Adrenal gland (tissue), 9 donors: ENCODE measurements at regions not wholly inside any gene's neighbourhood (a gene's known extent, or its start where the extent isn't known, plus 50 kb on each side); places are given as distances from the start of the nearest gene placed in this dataset.
"Not testable (repeated sequence)": the region's sequence is repeated elsewhere in the genome, so short reads cannot be mapped to it uniquely, and the experiment has no call there.

Source experiments
- DNase-seq, 7 donors: peaks; one replicate each; pipeline ENCODE4 v3.0.0-alpha.2; 2019 to 2020
- H3K27ac ChIP-seq, 5 donors: fragments of 200-600 bp; sonication (generic) in 4 of 5; 1 replicate in 3 of 5; 2 replicates in 2 of 5; pipeline versions ENCODE4 v1.5.1 to v1.8.0; 2016 to 2020; ENCODE audit warnings: mild to moderate bottlenecking in 1 of 5
- H3K27me3 ChIP-seq: fragments of 200-600 bp; 2 replicates; pipeline ENCODE4 v1.8.0; 2021
- H3K36me3 ChIP-seq, 2 donors: fragments of 200-600 bp; replicated peaks in 1 of 2; 1 replicate in 1 of 2; 2 replicates in 1 of 2; pipeline versions ENCODE4 v1.5.1 to v1.8.0; 2018 to 2022
- H3K4me1 ChIP-seq, 2 donors: fragments of 200-600 bp; replicated peaks in 1 of 2; 1 replicate in 1 of 2; 2 replicates in 1 of 2; pipeline versions ENCODE4 v1.5.1 to v1.8.0; 2018 to 2021
- H3K4me3 ChIP-seq, 4 donors: fragments of 200-600 bp; sonication (generic) in 3 of 4; one replicate each; pipeline ENCODE4 v1.5.1; 2016 to 2018
- H3K9me3 ChIP-seq, 3 donors: fragments of 200-600 bp; sonication (generic) in 1 of 3; replicated peaks in 1 of 3; 1 replicate in 2 of 3; 2 replicates in 1 of 3; pipeline versions ENCODE4 v1.5.1 to v1.8.0; 2016 to 2021
- CTCF ChIP-seq, 6 experiments: fragments of 450-650 bp in 4 of 6; fragments of 200-600 bp in 2 of 6; sonication (generic) in 1 of 6; IDR thresholded peaks; 1 replicate in 5 of 6; 2 replicates in 1 of 6; pipeline versions ENCODE4 v1.5.1 to v1.8.0; 2016 to 2021; ENCODE audit warnings: antibody characterized with exemption in 6 of 6, mild to moderate bottlenecking in 2 of 6, moderate library complexity in 1 of 6
- POLR2A ChIP-seq, 2 donors: fragments of 450-650 bp; IDR thresholded peaks; one replicate each; pipeline ENCODE4 v1.6.1; 2017; ENCODE audit warnings: antibody characterized with exemption in 2 of 2, mild to moderate bottlenecking in 2 of 2, moderate library complexity in 1 of 2
- WGBS, 4 donors: extraction: QIAGEN DNeasy Blood & Tissue Kit in 2 of 4; methylation state at CpG; one replicate each; pipeline versions ENCODE4 v1.1.5 to v1.1.7; 2013 to 2017; 5-methylcytosine and 5-hydroxymethylcytosine counted together
- intact Hi-C, 2 donors: fragments of 100-400 bp; cut with DNase I; formaldehyde crosslinking; loops; one replicate each; pipeline versions ENCODE4 v1.14.1 to v1.15.0; 2022 to 2023
- donor health status: healthy with polysubstance abuse.
- donor health status: Bipolar disorder and iron deficiency.
- donor health status: DM: yes; HTN: yes; CAD: no.
- donor health status: DM: no; HTN: no; CAD: no.
- donor health status: DM: no; HTN: no; CAD: no.

DNA sequence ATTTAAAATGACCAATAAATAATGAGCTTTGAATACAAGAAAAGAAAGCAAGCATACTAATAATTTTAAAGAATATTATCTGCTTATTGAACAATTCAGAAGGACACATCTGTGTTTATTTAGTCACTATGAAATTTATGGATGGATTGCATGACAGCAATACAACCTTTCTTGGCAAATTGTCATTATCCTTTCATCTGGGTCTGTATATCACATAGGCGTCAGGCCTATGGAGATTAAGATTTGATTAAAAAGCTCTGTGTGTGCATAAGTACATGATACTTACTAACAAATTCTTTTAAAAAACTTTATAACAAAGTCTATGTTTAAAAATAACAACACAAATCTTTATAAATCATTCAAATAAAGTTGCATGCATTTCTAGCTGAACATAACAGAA lies 1394.4 kb downstream of the KHDRBS2 start:
- Histone ChIP-seq H3K27ac (no peak overlapping the region), H3K36me3 (no peaks in the 10 kb centered on the region), H3K4me3 (no peak overlapping the region), H3K27me3 (no peaks in the 10 kb centered on the region), H3K4me1 (no peaks in the 10 kb centered on the region), H3K9me3 (no peaks in the 10 kb centered on the region)
- intact Hi-C loops = no loop called here
- DNase-seq = no peak
- TF ChIP-seq POLR2A (IDR thresholded peaks at IDR 0.05) (no peak), CTCF (IDR thresholded peaks at IDR 0.05) (no peak)
- WGBS, 4 donors = 40 to 50% (median 44%) methylated on average over 1 of the region's 1 CpG

- DNase-seq, H3K27me3 ChIP-seq, H3K4me3 ChIP-seq, H3K9me3 ChIP-seq, intact Hi-C loops, H3K27ac ChIP-seq, H3K36me3 ChIP-seq, H3K4me1 ChIP-seq: not testable (repeated sequence)
- 21 to 38% (median 28%) methylated on average over 3 of the region's 3 CpGs for WGBS, 4 donors
Measured at GRCh38 chr6:60877396-60877795, 1408.6 kb downstream of the KHDRBS2 start.

DNA sequence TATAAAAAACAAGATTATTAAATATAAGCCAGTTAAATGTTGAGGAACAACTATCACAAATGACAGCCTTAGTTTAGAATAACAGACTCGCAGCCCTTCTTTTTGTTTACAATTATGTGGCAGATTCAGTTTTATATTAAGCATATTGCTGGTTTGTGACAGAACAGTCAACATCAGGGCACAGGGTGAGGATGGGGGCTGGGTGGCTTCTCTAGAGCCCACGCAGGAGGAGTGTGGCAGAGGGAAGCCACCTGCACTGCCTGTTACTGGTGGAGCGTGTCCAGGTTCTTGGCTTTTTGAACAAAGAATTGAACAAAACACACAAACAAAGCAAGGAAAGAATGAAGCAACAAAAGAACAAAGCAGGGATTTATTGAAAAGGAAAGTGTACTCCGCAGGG lies 1415.2 kb downstream of the KHDRBS2 start:
- H3K27ac ChIP-seq, H3K9me3 ChIP-seq, intact Hi-C loops, H3K4me3 ChIP-seq, H3K27me3 ChIP-seq, DNase-seq, H3K4me1 ChIP-seq, H3K36me3 ChIP-seq: not testable (repeated sequence)
- whole genome bisulfite sequencing, 4 donors = 68 to 81% (median 78%) methylated on average over 4 of the region's 4 CpGs

DNA sequence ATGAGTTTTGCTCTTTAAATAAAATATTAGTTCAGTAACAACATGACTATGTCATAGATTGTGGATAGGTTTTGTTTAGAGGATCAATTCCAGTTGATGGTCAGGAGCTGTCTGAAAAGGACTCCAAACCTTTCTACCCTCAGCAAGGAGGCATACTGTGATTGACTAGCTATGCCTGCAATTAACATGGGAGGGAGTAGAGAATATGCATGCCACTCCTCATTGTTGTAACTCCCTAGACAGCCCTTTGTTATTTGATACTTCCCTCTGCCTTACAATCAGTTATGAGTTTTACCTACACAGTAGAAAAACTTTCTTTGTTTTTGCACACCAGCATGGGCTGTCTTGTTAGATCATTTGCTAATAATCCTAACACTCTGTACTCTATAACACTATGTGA lies 1418.5 kb downstream of the KHDRBS2 start:
- no peaks in the 10 kb centered on the region for H3K4me1 ChIP-seq
- H3K9me3 ChIP-seq = no peaks in the 10 kb centered on the region
- TF ChIP-seq POLR2A (IDR thresholded peaks at IDR 0.05) = no peak
- no peak for TF ChIP-seq CTCF (IDR thresholded peaks at IDR 0.05)
- H3K27me3 ChIP-seq = no peaks in the 10 kb centered on the region
- no peak overlapping the region for H3K4me3 ChIP-seq
- DNase-seq = no peak
- no peaks in the 10 kb centered on the region for H3K36me3 ChIP-seq
- H3K27ac ChIP-seq = no peak overlapping the region
- intact Hi-C loops = no loop called here

DNA sequence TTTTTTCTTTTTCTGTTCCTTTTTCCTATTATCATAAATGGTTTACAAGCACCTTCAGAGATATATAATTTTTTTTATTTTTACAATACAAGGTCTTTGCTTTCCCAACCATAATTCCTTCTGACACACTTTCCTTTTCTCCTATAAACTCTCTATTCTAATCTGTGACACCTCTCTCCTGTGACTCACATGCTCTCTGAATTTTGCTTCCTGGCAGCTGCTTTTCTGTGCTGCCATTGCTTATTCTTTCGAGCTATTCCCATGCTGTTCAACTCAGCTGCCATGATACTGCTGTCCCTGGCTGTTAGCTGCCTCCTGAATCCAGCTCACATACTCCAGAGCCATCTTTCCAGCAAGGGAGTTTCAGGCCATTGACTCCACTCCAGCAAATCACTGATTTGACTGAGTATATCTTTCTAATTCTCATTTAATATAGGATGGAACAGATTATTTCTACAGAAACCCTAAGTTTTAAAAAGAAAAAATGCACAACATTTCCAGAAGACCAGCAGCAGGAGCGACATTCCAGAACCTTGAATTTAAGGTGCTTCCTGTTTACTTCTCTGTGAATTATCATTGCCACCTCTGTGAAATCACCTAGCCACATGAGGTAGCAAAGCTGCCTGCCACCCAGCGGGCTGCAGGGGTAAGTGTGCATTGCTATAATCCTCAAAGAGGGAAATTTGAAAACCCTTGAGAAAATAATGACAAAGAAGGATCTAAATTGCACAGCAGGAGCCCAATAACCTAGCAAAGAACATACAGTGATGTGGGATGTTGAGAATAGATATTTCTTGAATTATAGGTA lies 1442.6 kb downstream of the KHDRBS2 start:
- H3K4me3 ChIP-seq, H3K36me3 ChIP-seq, H3K9me3 ChIP-seq, H3K27me3 ChIP-seq, H3K4me1 ChIP-seq, intact Hi-C loops, H3K27ac ChIP-seq: not testable (repeated sequence)
- 16 to 52% (median 26%) methylated on average over 3 of the region's 3 CpGs for WGBS, 4 donors
- peak in 2 of 6 experiments; percentile 6 to 25 for TF ChIP-seq CTCF (IDR thresholded peaks at IDR 0.05)
- DNase-seq = peak in 4 of 7 donors; percentile 11 to 46 (median 32)

DNA sequence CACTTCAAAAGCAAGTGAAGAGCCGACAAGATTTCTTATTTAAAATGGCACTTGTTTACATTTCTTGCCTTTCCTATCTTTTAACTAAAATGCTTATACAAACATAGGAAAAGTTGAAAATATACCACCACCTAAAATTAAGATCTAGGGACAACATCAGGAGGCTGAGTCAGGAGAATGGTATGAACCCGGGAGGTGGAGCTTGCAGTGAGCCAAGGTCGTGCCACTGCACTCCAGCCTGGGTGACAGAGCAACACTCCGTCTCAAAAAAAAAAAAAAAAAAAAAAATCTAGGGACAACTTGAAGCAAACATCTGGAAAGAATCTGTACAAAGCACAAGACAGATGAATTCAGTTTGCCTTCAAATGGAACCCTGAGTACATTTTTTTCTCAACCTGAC lies 1455.3 kb downstream of the KHDRBS2 start:
- H3K4me1 ChIP-seq, H3K4me3 ChIP-seq, H3K36me3 ChIP-seq, H3K27ac ChIP-seq, H3K27me3 ChIP-seq, H3K9me3 ChIP-seq, intact Hi-C loops: not testable (repeated sequence)
- peak; percentile 16 to 71 (median 65) for DNase-seq
- WGBS, 4 donors = 26 to 53% (median 43%) methylated on average over 4 of the region's 4 CpGs

- H3K4me3 ChIP-seq, H3K4me1 ChIP-seq, H3K27ac ChIP-seq, H3K9me3 ChIP-seq, intact Hi-C loops, H3K36me3 ChIP-seq, H3K27me3 ChIP-seq, DNase-seq: not testable (repeated sequence)
Measured at GRCh38 chr6:60822597-60822996, 1463.4 kb downstream of the KHDRBS2 start.

GRCh38 chr6:60818072-60818471 lies 1468.0 kb downstream of the KHDRBS2 start:
- H3K27ac ChIP-seq, H3K36me3 ChIP-seq: not testable (repeated sequence)
- WGBS, 4 donors = 88 to 96% (median 93%) methylated on average over 2 of the region's 2 CpGs

More at GRCh38 chr6:60818072-60818471, 1468.0 kb downstream of the KHDRBS2 start:
- intact Hi-C loops, DNase-seq, H3K4me1 ChIP-seq, H3K9me3 ChIP-seq, H3K27me3 ChIP-seq, H3K4me3 ChIP-seq: not testable (repeated sequence)
